Upper lobe of left lung (tissue), 6 donors: ENCODE measurements at regions not wholly inside any gene's neighbourhood (a gene's known extent, or its start where the extent isn't known, plus 50 kb on each side); places are given as distances from the start of the nearest gene placed in this dataset.

Source experiments
- ATAC-seq, 2 donors: fragments of 200-7000 bp; cut with Tn5 transposase; one replicate each; pipeline ENCODE4 v1.9.1; 2022; ENCODE audit warnings: mild to moderate bottlenecking in 2 of 2, moderate library complexity in 2 of 2; ENCODE audit not compliant: low FRiP score in 2 of 2
- DNase-seq, 2 donors: peaks; one replicate each; pipeline ENCODE4 v3.0.0-alpha.2; 2019 to 2020
- H3K27ac ChIP-seq, 4 donors: fragments of 200-600 bp; sonication (generic); one replicate each; pipeline ENCODE4 v1.5.1; 2016 to 2019
- H3K27me3 ChIP-seq, 4 donors: fragments of 200-600 bp; sonication (generic); one replicate each; pipeline ENCODE4 v1.5.1; 2017 to 2019
- H3K36me3 ChIP-seq, 4 donors: fragments of 200-600 bp; sonication (generic); one replicate each; pipeline ENCODE4 v1.5.1; 2016 to 2019
- H3K4me1 ChIP-seq, 4 donors: fragments of 200-600 bp; sonication (generic); one replicate each; pipeline ENCODE4 v1.5.1; 2018 to 2019
- H3K4me3 ChIP-seq, 4 donors: fragments of 200-600 bp; sonication (generic); one replicate each; pipeline ENCODE4 v1.5.1; 2017 to 2019; ENCODE audit warnings: mild to moderate bottlenecking in 2 of 4, moderate library complexity in 1 of 4
- H3K9me3 ChIP-seq, 4 donors: fragments of 200-600 bp; sonication (generic); one replicate each; pipeline ENCODE4 v1.5.1; 2018 to 2019
- CTCF ChIP-seq, 6 experiments: fragments of 450-650 bp in 4 of 6; fragments of 200-600 bp in 2 of 6; sonication (generic) in 2 of 6; IDR thresholded peaks; one replicate each; pipeline ENCODE4 v1.5.1; 2016 to 2019; ENCODE audit warnings: antibody characterized with exemption in 6 of 6
- EP300 ChIP-seq, 4 donors: sonication (generic); formaldehyde crosslinking; IDR thresholded peaks; one replicate each; pipeline ENCODE4 v1.5.1; 2017; ENCODE audit warnings: antibody characterized with exemption in 4 of 4, control low read depth in 2 of 4
- POLR2A ChIP-seq, 4 donors: fragments of 450-650 bp; IDR thresholded peaks; one replicate each; pipeline ENCODE4 v1.5.1; 2016 to 2017; ENCODE audit warnings: antibody characterized with exemption in 4 of 4, mild to moderate bottlenecking in 2 of 4
- POLR2AphosphoS5 ChIP-seq, 2 donors: sonication (generic); formaldehyde crosslinking; IDR thresholded peaks; one replicate each; pipeline ENCODE4 v1.5.1; 2017; ENCODE audit warnings: antibody characterized with exemption in 2 of 2
- WGBS, 2 donors: methylation state at CpG; one replicate each; pipeline ENCODE4 v1.1.5; 2017 to 2018; 5-methylcytosine and 5-hydroxymethylcytosine counted together
- donor health status: DM: no; HTN: no; CAD: no; lungs with moderate emphysema.
- donor health status: DM: no; HTN: yes; CAD: no; lungs with severe emphysema.

DNA sequence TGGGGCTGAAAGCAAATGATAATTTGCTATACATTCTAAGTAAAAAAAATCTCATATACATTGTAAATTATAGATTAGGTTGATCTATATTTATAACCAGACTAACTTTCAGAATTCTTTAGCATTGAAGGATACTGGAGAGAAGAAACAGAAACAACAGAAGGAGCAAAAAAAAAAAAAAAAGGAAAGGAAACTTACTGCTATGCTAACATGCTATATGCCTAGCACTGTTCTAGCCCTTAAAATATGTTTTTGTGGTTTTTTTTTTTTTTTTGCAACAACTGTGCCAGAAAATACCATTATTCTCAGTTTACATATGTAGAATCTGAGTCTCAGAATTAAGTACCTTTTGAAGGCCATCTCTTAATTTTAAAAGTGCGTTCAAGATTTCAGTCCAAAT, 204.9 kb upstream of the MC4R start:
- H3K27me3 ChIP-seq, result no peaks in the 10 kb centered on the region
- no peak overlapping the region for H3K4me3 ChIP-seq
- DNase-seq (no peak), ATAC-seq (no peak)
- H3K4me1 ChIP-seq, result no peaks in the 10 kb centered on the region
- no peak for TF ChIP-seq POLR2A (IDR thresholded peaks at IDR 0.05)
- no peak for TF ChIP-seq EP300 (IDR thresholded peaks at IDR 0.05)
- no peak for TF ChIP-seq POLR2AphosphoS5 (IDR thresholded peaks at IDR 0.05)
- no peak for TF ChIP-seq CTCF (IDR thresholded peaks at IDR 0.05)
- H3K9me3 ChIP-seq, result no peaks in the 10 kb centered on the region
- H3K36me3 ChIP-seq, result no peaks in the 10 kb centered on the region
- H3K27ac ChIP-seq, result no peak overlapping the region
- WGBS, 2 donors, result 90 to 97% methylated on average over 1 of the region's 1 CpG

- Histone ChIP-seq H3K36me3 (no peaks in the 10 kb centered on the region), H3K9me3 (no peaks in the 10 kb centered on the region), H3K27ac (no peak overlapping the region), H3K4me3 (no peak overlapping the region), H3K4me1 (no peaks in the 10 kb centered on the region), H3K27me3 (no peaks in the 10 kb centered on the region)
- DNase-seq, result no peak
- TF ChIP-seq POLR2AphosphoS5 (IDR thresholded peaks at IDR 0.05) (no peak), EP300 (IDR thresholded peaks at IDR 0.05) (no peak), CTCF (IDR thresholded peaks at IDR 0.05) (no peak), POLR2A (IDR thresholded peaks at IDR 0.05) (no peak)
- no peak for ATAC-seq
Measured at GRCh38 chr18:60585670-60586069, 213.1 kb upstream of the MC4R start.

GRCh38 chr18:60593249-60593648, 220.7 kb upstream of the MC4R start:
- 51 to 59% methylated on average over 5 of the region's 5 CpGs for WGBS, 2 donors
- DNase-seq, result no peak
- no peak for ATAC-seq

DNA sequence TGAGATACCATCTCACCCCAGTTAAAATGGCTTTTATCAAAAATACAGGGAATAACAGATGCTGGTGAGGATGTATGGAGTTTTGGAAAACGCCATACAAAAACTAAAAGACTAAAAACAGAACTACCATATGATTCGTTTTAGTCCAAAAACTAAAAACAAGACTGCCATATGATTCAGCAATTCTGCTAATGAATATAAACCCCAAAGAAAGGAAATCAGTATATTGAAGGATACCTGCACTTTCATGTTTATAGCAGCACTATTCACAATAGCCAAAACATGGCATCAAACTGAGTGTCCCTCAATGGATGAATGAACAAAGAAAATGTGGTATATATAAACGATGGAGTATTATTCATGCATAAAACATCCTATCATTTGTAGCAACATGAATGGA, 224.4 kb upstream of the MC4R start:
- Histone ChIP-seq H3K27ac (no peak overlapping the region), H3K4me3 (no peak overlapping the region), H3K36me3 (no peaks in the 10 kb centered on the region), H3K9me3 (no peaks in the 10 kb centered on the region), H3K27me3 (no peaks in the 10 kb centered on the region), H3K4me1 (no peaks in the 10 kb centered on the region)
- WGBS, 2 donors, result 74 to 83% methylated on average over 3 of the region's 3 CpGs
- no peak for TF ChIP-seq CTCF (IDR thresholded peaks at IDR 0.05)
- TF ChIP-seq POLR2A (IDR thresholded peaks at IDR 0.05), result no peak
- TF ChIP-seq EP300 (IDR thresholded peaks at IDR 0.05), result no peak
- TF ChIP-seq POLR2AphosphoS5 (IDR thresholded peaks at IDR 0.05), result no peak
- DNase-seq (no peak), ATAC-seq (no peak)

More at GRCh38 chr18:60593249-60593648, 220.7 kb upstream of the MC4R start:
- no peaks in the 10 kb centered on the region for H3K4me1 ChIP-seq
- no peak overlapping the region for H3K27ac ChIP-seq
- TF ChIP-seq POLR2A (IDR thresholded peaks at IDR 0.05) (no peak), EP300 (IDR thresholded peaks at IDR 0.05) (no peak), CTCF (IDR thresholded peaks at IDR 0.05) (no peak), POLR2AphosphoS5 (IDR thresholded peaks at IDR 0.05) (no peak)
- H3K27me3 ChIP-seq, result no peaks in the 10 kb centered on the region
- no peak overlapping the region for H3K4me3 ChIP-seq
- no peaks in the 10 kb centered on the region for H3K9me3 ChIP-seq
- H3K36me3 ChIP-seq, result no peaks in the 10 kb centered on the region

- Histone ChIP-seq H3K27ac (no peak overlapping the region), H3K4me1 (no peaks in the 10 kb centered on the region), H3K27me3 (no peaks in the 10 kb centered on the region), H3K4me3 (no peak overlapping the region), H3K36me3 (no peaks in the 10 kb centered on the region), H3K9me3 (no peaks in the 10 kb centered on the region)
- WGBS, 2 donors, result 54 to 57% methylated on average over 1 of the region's 1 CpG
- ATAC-seq (no peak), DNase-seq (no peak)
- TF ChIP-seq CTCF (IDR thresholded peaks at IDR 0.05), result no peak
- no peak for TF ChIP-seq POLR2A (IDR thresholded peaks at IDR 0.05)
- TF ChIP-seq EP300 (IDR thresholded peaks at IDR 0.05), result no peak
- no peak for TF ChIP-seq POLR2AphosphoS5 (IDR thresholded peaks at IDR 0.05)
Measured at GRCh38 chr18:60599267-60599666, 226.7 kb upstream of the MC4R start.
